ENCODE measurements at regions not wholly inside any gene's neighbourhood (a gene's known extent, or its start where the extent isn't known, plus 50 kb on each side); places are given as distances from the start of the nearest gene placed in this dataset.

GRCh38 chr18:21996351-21996826 is 173.0 kb upstream of the GATA6 start:
- TF ChIP-seq CTCF (conservative IDR thresholded peaks at IDR 0.05): no peak
- Histone ChIP-seq H3K9me3 (ENCODE audit: control insufficient read depth, low read depth, low read length) (no peaks in the 10 kb centered on the region), H2BK5ac (ENCODE audit: insufficient read length, low read length) (no peak overlapping the region), H2BK120ac (ENCODE audit: low read depth, low read length, poor library complexity, severe bottlenecking) (no peak overlapping the region), H3K4me1 (ENCODE audit: insufficient read depth, low read length) (no peaks in the 10 kb centered on the region; the same call in 1 of the 2 replicates), H3K9ac (ENCODE audit: extremely low read depth, insufficient read length, low read length) (no peak overlapping the region), H3K14ac (ENCODE audit: insufficient read depth, low read length) (no peak overlapping the region), H2BK20ac (ENCODE audit: low read depth, low read length, poor library complexity, severe bottlenecking) (no peak overlapping the region), H3K27me3 (ENCODE audit: insufficient read depth, low read length) (no peaks in the 10 kb centered on the region), H2AFZ (ENCODE audit: low read length) (no peak overlapping the region), H3K56ac (ENCODE audit: insufficient read length, low read depth, low read length) (no peak overlapping the region), H2BK12ac (ENCODE audit: insufficient read length, low read depth, low read length) (no peak overlapping the region), H2AK5ac (ENCODE audit: insufficient read length, low read length) (no peak overlapping the region), H2BK15ac (ENCODE audit: low read depth, low read length) (no peak overlapping the region), H3K27ac (ENCODE audit: insufficient read length, low read depth, low read length) (no peak overlapping the region), H3K23ac (ENCODE audit: insufficient read length, low read depth, low read length) (no peak overlapping the region), H4K20me1 (ENCODE audit: control insufficient read depth, insufficient read depth, insufficient read length) (no peaks in the 10 kb centered on the region), H3T11ph (ENCODE audit: low read length) (no peak overlapping the region), H4K8ac (replicated peaks; ENCODE audit: insufficient read length, low read depth, low read length) (no peak overlapping the region), H4K5ac (ENCODE audit: insufficient read length, low read depth, low read length) (no peak overlapping the region), H3K79me1 (ENCODE audit: insufficient read depth, low read depth, low read length, poor library complexity, severe bottlenecking) (no peaks in the 10 kb centered on the region), H4K91ac (ENCODE audit: insufficient read length, low read depth, low read length) (no peak overlapping the region), H3K4ac (ENCODE audit: low read depth, low read length) (no peak overlapping the region), H3K18ac (ENCODE audit: insufficient read length, low read depth, low read length) (no peak overlapping the region), H3K23me2 (ENCODE audit: insufficient read length, low read depth, low read length, poor library complexity, severe bottlenecking) (no peaks in the 10 kb centered on the region), H3K4me2 (ENCODE audit: insufficient read depth, insufficient read length, low read length) (no peak overlapping the region), H3K79me2 (ENCODE audit: insufficient read depth, low read length) (no peaks in the 10 kb centered on the region)
- H3K4me3 Mint-ChIP-seq: no peak overlapping the region
- WGBS (ENCODE audit: extremely low coverage, insufficient read length, low lambda C conversion rate): no CpG with 5 or more reads among the region's 3 CpGs
- H3K4me1 Mint-ChIP-seq: peaks cover 21 to 29% of the 10 kb centered on the region in 2 experiments
- H3K36me3 Mint-ChIP-seq (ENCODE audit: insufficient read depth in 1 of 3, low read depth in 3 of 3): no peaks in the 10 kb centered on the region
- peaks cover 8% of the 10 kb centered on the region; the same call in 1 of the 2 replicates for H3K27me3 Mint-ChIP-seq (ENCODE audit: low read depth)
- H3K9me3 Mint-ChIP-seq: no peaks in the 10 kb centered on the region
- H3K27ac Mint-ChIP-seq: no peak overlapping the region
- no peak for DNase-seq

All from H9 (cell line).